ENCODE measurements at regions not wholly inside any gene's neighbourhood (a gene's known extent, or its start where the extent isn't known, plus 50 kb on each side); places are given as distances from the start of the nearest gene placed in this dataset.

DNA sequence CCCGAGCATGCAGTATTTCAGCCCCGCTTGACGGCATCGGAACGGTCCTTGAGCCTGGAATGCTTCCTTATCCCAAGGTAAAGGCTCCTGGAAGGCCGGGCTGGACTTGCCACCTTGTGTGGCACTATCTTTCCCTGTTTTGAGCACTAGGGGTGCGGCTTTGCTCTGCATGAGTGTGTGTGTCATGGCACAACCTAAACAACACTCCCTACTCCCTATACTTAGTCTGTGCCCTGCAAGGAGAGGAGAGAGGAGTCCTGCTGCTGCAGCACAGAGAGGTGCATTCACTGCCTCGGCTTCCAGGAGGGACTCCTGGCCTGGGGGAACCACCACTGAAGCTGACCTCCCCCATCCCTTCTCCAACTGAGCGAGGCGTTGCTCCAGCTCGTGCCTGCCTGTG is 60.4 kb upstream of the BACE2 start:
- no peaks in the 10 kb centered on the region for H3K36me3 ChIP-seq (ENCODE audit: control insufficient read depth in 4 of 4, insufficient read depth in 4 of 4, low read length in 4 of 4)
- DNase-seq: no peak
- no peak for TF ChIP-seq CTCF (IDR thresholded peaks at IDR 0.05; ENCODE audit: control extremely low read depth, extremely low read depth)
- H3K9ac ChIP-seq (ENCODE audit: insufficient read depth in 1 of 2, low read length in 2 of 2): no peak overlapping the region
- H3K4me3 ChIP-seq: no peak overlapping the region
- no peak for ATAC-seq (ENCODE audit: insufficient read depth, low FRiP score)
- H3K27me3 ChIP-seq (ENCODE audit: control insufficient read depth in 3 of 3, insufficient read depth in 3 of 3, low read length in 2 of 3): no peaks in the 10 kb centered on the region
- WGBS, 2 donors: 85 to 94% methylated on average over 11 of the region's 11 CpGs
- peaks cover 0 to 18% (median under 1%) of the 10 kb centered on the region in 5 donors for H3K4me1 ChIP-seq (ENCODE audit: control insufficient read depth in 5 of 5, insufficient read depth in 5 of 5, low read length in 5 of 5)
- H3K27ac ChIP-seq (ENCODE audit: low read depth in 1 of 2, low read length in 1 of 2): no peak overlapping the region
- H3K9me3 ChIP-seq (ENCODE audit: control insufficient read depth in 4 of 4, insufficient read depth in 3 of 4, low read length in 3 of 4): no peaks in the 10 kb centered on the region

- no peak overlapping the region for H3K9ac ChIP-seq (ENCODE audit: insufficient read depth in 1 of 2, low read length in 2 of 2)
- no peak overlapping the region for H3K27ac ChIP-seq (ENCODE audit: low read depth in 1 of 2, low read length in 1 of 2)
- H3K27me3 ChIP-seq (ENCODE audit: control insufficient read depth in 3 of 3, insufficient read depth in 3 of 3, low read length in 2 of 3): no peaks in the 10 kb centered on the region
- H3K9me3 ChIP-seq (ENCODE audit: control insufficient read depth in 4 of 4, insufficient read depth in 3 of 4, low read length in 3 of 4): peaks cover 0 to 3% (median 0%) of the 10 kb centered on the region in 4 donors
- TF ChIP-seq CTCF (IDR thresholded peaks at IDR 0.05; ENCODE audit: control extremely low read depth, extremely low read depth): no peak
- H3K4me3 ChIP-seq: no peak overlapping the region
- ATAC-seq (ENCODE audit: insufficient read depth, low FRiP score): no peak
- no peaks in the 10 kb centered on the region for H3K36me3 ChIP-seq (ENCODE audit: control insufficient read depth in 4 of 4, insufficient read depth in 4 of 4, low read length in 4 of 4)
- DNase-seq: no peak
- 55 to 59% methylated on average over 17 of the region's 17 CpGs for WGBS, 2 donors
- H3K4me1 ChIP-seq (ENCODE audit: control insufficient read depth in 5 of 5, insufficient read depth in 5 of 5, low read length in 5 of 5): peaks cover 0 to 31% (median 5%) of the 10 kb centered on the region in 5 donors
These were observed 59.0 kb upstream of the BACE2 start for GRCh38 chr21:41108668-41109585.

GRCh38 chr21:41110161-41110560 is 57.8 kb upstream of the BACE2 start:
- H3K9ac ChIP-seq (ENCODE audit: insufficient read depth in 1 of 2, low read length in 2 of 2): no peak overlapping the region
- H3K27ac ChIP-seq (ENCODE audit: low read depth in 1 of 2, low read length in 1 of 2): no peak overlapping the region
- H3K4me3 ChIP-seq: no peak overlapping the region
- TF ChIP-seq CTCF (IDR thresholded peaks at IDR 0.05; ENCODE audit: control extremely low read depth, extremely low read depth): no peak
- H3K9me3 ChIP-seq (ENCODE audit: control insufficient read depth in 4 of 4, insufficient read depth in 3 of 4, low read length in 3 of 4): peaks cover 0 to 3% (median 0%) of the 10 kb centered on the region in 4 donors
- ATAC-seq (ENCODE audit: insufficient read depth, low FRiP score) (no peak), DNase-seq (no peak)
- H3K4me1 ChIP-seq (ENCODE audit: control insufficient read depth in 5 of 5, insufficient read depth in 5 of 5, low read length in 5 of 5): peaks cover 0 to 32% (median 5%) of the 10 kb centered on the region in 5 donors
- H3K27me3 ChIP-seq (ENCODE audit: control insufficient read depth in 3 of 3, insufficient read depth in 3 of 3, low read length in 2 of 3): no peaks in the 10 kb centered on the region
- H3K36me3 ChIP-seq (ENCODE audit: control insufficient read depth in 4 of 4, insufficient read depth in 4 of 4, low read length in 4 of 4): no peaks in the 10 kb centered on the region
- 89 to 91% methylated on average over 8 of the region's 8 CpGs for WGBS, 2 donors
